Hematopoietic multipotent progenitor cell (in vitro differentiated cells): ENCODE measurements at regions not wholly inside any gene's neighbourhood (a gene's known extent, or its start where the extent isn't known, plus 50 kb on each side); places are given as distances from the start of the nearest gene placed in this dataset.
"Not testable (repeated sequence)": the region's sequence is repeated elsewhere in the genome, so short reads cannot be mapped to it uniquely, and the experiment has no call there.

Experiments used
- DNase-seq, 3 donors: peaks; one replicate each; pipeline ENCODE4 v3.0.0-alpha.2; 2011 to 2015; ENCODE audit warnings: low read depth in 2 of 3, low spot score in 2 of 3

GRCh38 chr7:81081616-81082015, 162.8 kb upstream of the SEMA3C start:
- DNase-seq = no peak

- DNase-seq = no peak
These were observed 161.7 kb upstream of the SEMA3C start for GRCh38 chr7:81080553-81080952.

GRCh38 chr7:81079746-81080145, 160.9 kb upstream of the SEMA3C start:
- DNase-seq = no peak

GRCh38 chr7:81075150-81075549, 156.3 kb upstream of the SEMA3C start:
- DNase-seq = no peak

GRCh38 chr7:81074406-81074805, 155.6 kb upstream of the SEMA3C start:
- no peak for DNase-seq

GRCh38 chr7:81073931-81074251, 155.0 kb upstream of the SEMA3C start:
- no peak for DNase-seq

GRCh38 chr7:81070956-81071355, 152.1 kb upstream of the SEMA3C start:
- no peak for DNase-seq

GRCh38 chr7:81066797-81067196, 147.9 kb upstream of the SEMA3C start:
- DNase-seq = no peak

- no peak for DNase-seq
These were observed 145.6 kb upstream of the SEMA3C start for GRCh38 chr7:81064426-81064825.

- DNase-seq = no peak
These were observed 143.9 kb upstream of the SEMA3C start for GRCh38 chr7:81062755-81063154.

- DNase-seq = not testable (repeated sequence)
These were observed 138.6 kb upstream of the SEMA3C start for GRCh38 chr7:81057469-81057868.

GRCh38 chr7:81053623-81054022, 134.8 kb upstream of the SEMA3C start:
- no peak for DNase-seq

- no peak for DNase-seq
These were observed 133.1 kb upstream of the SEMA3C start for GRCh38 chr7:81051811-81052413.

GRCh38 chr7:81045491-81046030, 126.7 kb upstream of the SEMA3C start:
- no peak for DNase-seq

- DNase-seq = not testable (repeated sequence)
These were observed 123.8 kb upstream of the SEMA3C start for GRCh38 chr7:81042646-81043045.

GRCh38 chr7:81040496-81040895, 121.6 kb upstream of the SEMA3C start:
- DNase-seq = no peak

- no peak for DNase-seq
These were observed 118.0 kb upstream of the SEMA3C start for GRCh38 chr7:81036871-81037270.

- DNase-seq = no peak
These were observed 117.2 kb upstream of the SEMA3C start for GRCh38 chr7:81036057-81036456.

- DNase-seq = no peak
These were observed 113.1 kb upstream of the SEMA3C start for GRCh38 chr7:81031996-81032395.

GRCh38 chr7:81031243-81031642, 112.4 kb upstream of the SEMA3C start:
- no peak for DNase-seq

- no peak for DNase-seq
These were observed 111.6 kb upstream of the SEMA3C start for GRCh38 chr7:81030472-81030871.

- no peak for DNase-seq
These were observed 110.7 kb upstream of the SEMA3C start for GRCh38 chr7:81029511-81029910.

GRCh38 chr7:81025360-81025759, 106.5 kb upstream of the SEMA3C start:
- DNase-seq = no peak
